ENCODE measurements at regions not wholly inside any gene's neighbourhood (a gene's known extent, or its start where the extent isn't known, plus 50 kb on each side); places are given as distances from the start of the nearest gene placed in this dataset.

DNA sequence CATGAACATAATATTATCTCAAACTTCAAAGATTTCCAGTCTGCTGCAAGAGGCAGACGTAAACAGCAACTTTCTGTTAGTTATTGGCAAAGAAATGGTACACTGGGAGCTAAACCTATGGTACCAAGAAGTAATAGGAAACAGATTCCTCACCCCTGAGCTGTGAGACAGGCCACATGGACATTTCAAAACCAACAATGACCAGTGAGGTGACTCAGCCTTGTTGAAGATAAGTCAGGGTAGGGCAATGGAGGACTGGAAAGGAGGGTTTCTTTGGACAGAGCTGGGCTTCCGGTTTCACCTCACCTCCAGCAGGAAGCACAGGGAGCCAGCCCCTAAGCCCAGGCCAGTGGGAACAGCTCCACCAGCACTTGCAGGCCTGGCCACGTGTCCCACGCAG is 1320.5 kb downstream of the AACS start:
- DNase-seq (ENCODE audit: low read depth, low spot score) = no peak
- TF ChIP-seq, protein P1, sequence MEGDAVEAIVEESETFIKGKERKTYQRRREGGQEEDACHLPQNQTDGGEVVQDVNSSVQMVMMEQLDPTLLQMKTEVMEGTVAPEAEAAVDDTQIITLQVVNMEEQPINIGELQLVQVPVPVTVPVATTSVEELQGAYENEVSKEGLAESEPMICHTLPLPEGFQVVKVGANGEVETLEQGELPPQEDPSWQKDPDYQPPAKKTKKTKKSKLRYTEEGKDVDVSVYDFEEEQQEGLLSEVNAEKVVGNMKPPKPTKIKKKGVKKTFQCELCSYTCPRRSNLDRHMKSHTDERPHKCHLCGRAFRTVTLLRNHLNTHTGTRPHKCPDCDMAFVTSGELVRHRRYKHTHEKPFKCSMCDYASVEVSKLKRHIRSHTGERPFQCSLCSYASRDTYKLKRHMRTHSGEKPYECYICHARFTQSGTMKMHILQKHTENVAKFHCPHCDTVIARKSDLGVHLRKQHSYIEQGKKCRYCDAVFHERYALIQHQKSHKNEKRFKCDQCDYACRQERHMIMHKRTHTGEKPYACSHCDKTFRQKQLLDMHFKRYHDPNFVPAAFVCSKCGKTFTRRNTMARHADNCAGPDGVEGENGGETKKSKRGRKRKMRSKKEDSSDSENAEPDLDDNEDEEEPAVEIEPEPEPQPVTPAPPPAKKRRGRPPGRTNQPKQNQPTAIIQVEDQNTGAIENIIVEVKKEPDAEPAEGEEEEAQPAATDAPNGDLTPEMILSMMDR (IDR thresholded peaks at IDR 0.05; ENCODE audit: insufficient read depth, low read length, missing control alignments) = no peak
- H3K4me3 ChIP-seq (ENCODE audit: low read depth, low read length) = no peak overlapping the region
- ChIA-PET POLR2A (no interaction called here), CTCF (no interaction called here)

DNA sequence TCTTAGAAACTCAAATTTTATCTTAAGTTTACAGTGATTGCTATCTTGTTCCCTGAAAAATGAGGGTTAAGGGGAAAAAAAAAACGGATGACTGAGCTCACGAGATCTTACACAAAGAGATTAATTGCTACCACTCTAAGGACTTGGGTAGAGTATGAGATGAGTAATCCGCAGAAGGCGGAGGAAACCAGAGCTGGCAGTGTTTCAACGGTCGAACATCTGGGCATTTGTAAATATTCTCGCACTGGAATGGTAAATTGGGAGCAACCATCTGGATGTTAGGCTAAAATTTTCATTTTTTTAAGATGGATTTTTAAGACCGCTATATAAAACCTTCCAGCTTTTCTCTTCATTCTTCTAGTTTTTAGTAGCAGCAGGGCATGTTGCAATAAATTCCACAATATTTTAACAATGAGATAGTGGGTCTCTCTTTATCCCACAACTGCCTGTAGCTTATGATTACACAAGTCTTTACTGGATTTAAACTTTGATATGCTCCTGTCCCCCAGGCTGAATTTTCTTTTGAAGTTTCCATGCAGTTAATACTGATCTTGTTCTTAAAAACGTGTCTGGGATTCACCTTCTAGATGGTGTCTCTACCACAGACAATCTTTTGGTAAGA is 1324.1 kb downstream of the AACS start:
- ChIA-PET CTCF (no interaction called here), POLR2A (no interaction called here)
- TF ChIP-seq, protein P1 (IDR thresholded peaks at IDR 0.05; ENCODE audit: insufficient read depth, low read length, missing control alignments) = no peak
- H3K4me3 ChIP-seq (ENCODE audit: low read depth, low read length) = no peak overlapping the region
- DNase-seq (ENCODE audit: low read depth, low spot score) = no peak

DNA sequence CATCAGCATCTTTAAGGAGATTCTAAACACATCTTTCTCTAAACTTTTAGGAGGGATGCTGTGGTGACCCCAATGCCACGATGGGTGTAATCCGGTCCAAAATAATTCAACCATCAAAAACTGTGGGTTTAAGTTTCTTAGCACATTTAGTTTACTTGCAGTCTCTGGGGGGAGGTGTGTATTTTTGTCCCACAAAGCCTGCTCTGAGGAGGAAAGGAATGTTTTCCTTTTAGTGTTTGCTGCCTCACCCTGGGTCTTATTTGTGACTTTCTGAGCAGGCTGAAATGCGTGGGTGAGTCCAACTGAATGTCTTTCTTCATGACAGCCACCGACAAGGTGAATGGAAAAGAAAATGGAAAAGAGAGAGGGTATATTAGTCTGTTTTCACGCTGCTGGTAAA is 1324.7 kb downstream of the AACS start:
- ChIA-PET CTCF (no interaction called here), POLR2A (no interaction called here)
- TF ChIP-seq, protein P1 (IDR thresholded peaks at IDR 0.05; ENCODE audit: insufficient read depth, low read length, missing control alignments) = no peak

DNA sequence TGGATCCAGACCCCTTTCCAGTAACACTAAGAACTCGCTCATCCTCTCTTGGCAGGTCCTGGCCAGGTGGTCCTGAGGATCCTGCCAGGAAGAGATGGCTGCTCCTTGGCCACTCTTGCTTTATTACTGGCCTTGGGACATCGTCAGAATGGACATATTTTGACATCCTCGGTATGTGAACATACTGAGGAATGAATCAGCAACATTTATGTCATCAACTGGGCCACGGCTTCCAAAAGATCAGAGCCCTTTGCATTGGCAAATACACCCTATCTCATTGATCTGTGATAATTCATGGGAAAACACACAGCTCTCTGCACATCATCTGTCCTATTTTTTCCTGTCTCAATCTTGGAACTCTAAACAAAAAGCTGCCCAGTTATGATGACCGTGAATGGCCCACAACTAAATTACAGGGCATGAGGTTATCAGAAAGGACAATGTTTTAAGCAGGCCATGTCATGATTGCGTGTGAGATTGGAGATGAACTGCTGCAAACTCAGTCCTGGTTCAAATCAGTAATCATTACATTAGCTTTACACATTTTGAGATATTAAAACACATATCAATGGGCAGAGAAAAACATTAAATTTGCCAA is 1325.8 kb downstream of the AACS start:
- CTCF ChIA-PET = no interaction called here
- H3K4me3 ChIP-seq (ENCODE audit: low read depth, low read length) = no peak overlapping the region
- TF ChIP-seq, protein P1 (IDR thresholded peaks at IDR 0.05; ENCODE audit: insufficient read depth, low read length, missing control alignments) = no peak
- no peak for DNase-seq (ENCODE audit: low read depth, low spot score)
- POLR2A ChIA-PET = no interaction called here

More for the DNA sequence above, 1324.7 kb downstream of the AACS start:
- no peak for DNase-seq (ENCODE audit: low read depth, low spot score)
- H3K4me3 ChIP-seq (ENCODE audit: low read depth, low read length) = no peak overlapping the region

DNA sequence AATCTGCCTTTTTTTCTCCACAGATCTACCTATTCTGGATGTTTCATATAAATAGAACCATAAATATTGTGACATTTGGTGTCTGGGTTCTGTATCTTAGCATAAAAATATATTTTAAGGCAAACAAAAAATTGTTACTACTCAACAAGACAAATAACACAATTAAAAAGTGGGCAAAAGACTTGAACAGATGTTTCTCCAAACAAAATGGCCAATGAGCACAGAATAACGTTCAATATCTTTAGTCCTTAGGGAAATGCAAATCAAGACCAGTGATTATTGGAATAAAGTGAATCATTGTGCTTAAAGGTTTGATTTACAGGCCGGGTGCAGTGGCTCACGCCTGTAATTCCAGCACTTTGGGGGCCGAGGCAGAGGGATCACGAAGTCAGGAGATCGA is 1331.3 kb downstream of the AACS start:
- H3K4me3 ChIP-seq (ENCODE audit: low read depth, low read length) = no peak overlapping the region
- TF ChIP-seq, protein P1 (IDR thresholded peaks at IDR 0.05; ENCODE audit: insufficient read depth, low read length, missing control alignments) = no peak
- no peak for DNase-seq (ENCODE audit: low read depth, low spot score)
- POLR2A ChIA-PET = no interaction called here
- CTCF ChIA-PET = no interaction called here

DNA sequence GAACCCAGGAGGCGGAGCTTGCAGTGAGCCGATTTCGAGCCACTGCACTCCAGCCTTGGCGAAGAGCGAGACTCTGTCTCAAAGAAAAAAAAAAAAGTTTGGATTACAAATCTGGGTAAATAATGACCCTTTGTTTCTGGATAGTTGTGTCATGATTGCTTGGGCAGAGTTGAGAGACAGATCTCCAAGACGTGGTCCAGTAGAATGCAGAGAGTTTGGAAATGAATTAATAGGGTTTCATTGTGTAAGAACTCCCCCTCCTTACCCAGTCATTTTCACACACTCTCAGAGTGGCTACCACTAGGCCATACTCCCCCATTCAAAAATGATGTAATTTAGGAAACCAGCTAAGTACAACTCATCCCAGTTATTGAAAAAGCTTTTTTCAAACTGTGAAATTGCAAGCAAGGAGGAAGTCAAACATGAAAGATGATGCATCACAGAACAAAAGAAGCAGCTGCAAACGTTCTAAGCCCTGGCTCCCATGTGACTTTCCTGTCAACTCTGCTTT is 1331.9 kb downstream of the AACS start:
- POLR2A ChIA-PET = no interaction called here
- no peak for DNase-seq (ENCODE audit: low read depth, low spot score)
- TF ChIP-seq, protein P1 (IDR thresholded peaks at IDR 0.05; ENCODE audit: insufficient read depth, low read length, missing control alignments) = no peak
- no peak overlapping the region for H3K4me3 ChIP-seq (ENCODE audit: low read depth, low read length)
- CTCF ChIA-PET = no interaction called here
